ENCODE measurements at regions not wholly inside any gene's neighbourhood (a gene's known extent, or its start where the extent isn't known, plus 50 kb on each side); places are given as distances from the start of the nearest gene placed in this dataset.

GRCh38 chr2:19568809-19569208 is 210.4 kb upstream of the OSR1 start:
- intact Hi-C loops (cut with micrococcal nuclease) = no loop called here
- Mint-ChIP-seq H3K9me3 (ENCODE audit: unreplicated experiment) (no peaks in the 10 kb centered on the region), H3K4me3 (ENCODE audit: unreplicated experiment) (no peak overlapping the region), H3K36me3 (ENCODE audit: insufficient read depth, unreplicated experiment) (no peaks in the 10 kb centered on the region), H3K27ac (ENCODE audit: low read depth, unreplicated experiment) (no peak overlapping the region), H3K27me3 (ENCODE audit: insufficient read depth, unreplicated experiment) (no peaks in the 10 kb centered on the region), H3K4me1 (ENCODE audit: insufficient read depth, unreplicated experiment) (no peaks in the 10 kb centered on the region)
- DNase-seq (ENCODE audit: unreplicated experiment) = no peak
- ChIA-PET CTCF (interaction anchor here (0.6 kb wide), 1 partner anchor 30 kb away, joined by 3 read pairs; no protein-coding TSS in a partner anchor), POLR2A (no interaction called here)
- BruUV-seq (replicated peaks) = no TSS peak
- TF ChIP-seq, protein P1, sequence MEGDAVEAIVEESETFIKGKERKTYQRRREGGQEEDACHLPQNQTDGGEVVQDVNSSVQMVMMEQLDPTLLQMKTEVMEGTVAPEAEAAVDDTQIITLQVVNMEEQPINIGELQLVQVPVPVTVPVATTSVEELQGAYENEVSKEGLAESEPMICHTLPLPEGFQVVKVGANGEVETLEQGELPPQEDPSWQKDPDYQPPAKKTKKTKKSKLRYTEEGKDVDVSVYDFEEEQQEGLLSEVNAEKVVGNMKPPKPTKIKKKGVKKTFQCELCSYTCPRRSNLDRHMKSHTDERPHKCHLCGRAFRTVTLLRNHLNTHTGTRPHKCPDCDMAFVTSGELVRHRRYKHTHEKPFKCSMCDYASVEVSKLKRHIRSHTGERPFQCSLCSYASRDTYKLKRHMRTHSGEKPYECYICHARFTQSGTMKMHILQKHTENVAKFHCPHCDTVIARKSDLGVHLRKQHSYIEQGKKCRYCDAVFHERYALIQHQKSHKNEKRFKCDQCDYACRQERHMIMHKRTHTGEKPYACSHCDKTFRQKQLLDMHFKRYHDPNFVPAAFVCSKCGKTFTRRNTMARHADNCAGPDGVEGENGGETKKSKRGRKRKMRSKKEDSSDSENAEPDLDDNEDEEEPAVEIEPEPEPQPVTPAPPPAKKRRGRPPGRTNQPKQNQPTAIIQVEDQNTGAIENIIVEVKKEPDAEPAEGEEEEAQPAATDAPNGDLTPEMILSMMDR (IDR thresholded peaks at IDR 0.05; ENCODE audit: unreplicated experiment) = no peak

DNA sequence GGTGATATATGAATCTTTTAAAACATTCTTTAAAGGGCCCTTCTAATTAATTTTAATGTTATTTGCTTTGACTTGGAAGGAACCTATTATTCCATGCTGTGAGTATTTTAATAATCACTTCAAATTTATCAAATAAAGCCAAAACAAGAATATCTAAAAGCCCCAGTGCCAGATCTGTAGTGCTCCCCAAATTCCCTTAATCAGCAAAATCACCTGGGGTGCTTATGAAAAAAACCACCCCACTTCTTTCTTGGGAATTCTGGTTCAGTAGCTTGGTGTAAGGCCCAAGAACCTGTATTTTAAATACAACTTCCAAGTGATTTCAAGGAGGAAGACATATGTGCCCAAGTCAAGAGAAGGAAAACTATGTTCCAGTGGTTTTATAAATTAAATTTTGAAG is 202.4 kb upstream of the OSR1 start:
- DNase-seq (ENCODE audit: unreplicated experiment) = no peak
- BruUV-seq (replicated peaks) = no TSS peak
- no peaks in the 10 kb centered on the region for H3K9me3 Mint-ChIP-seq (ENCODE audit: unreplicated experiment)
- ChIA-PET CTCF (no interaction called here), POLR2A (no interaction called here)
- TF ChIP-seq, protein P1 (IDR thresholded peaks at IDR 0.05; ENCODE audit: unreplicated experiment) = no peak
- intact Hi-C loops (cut with micrococcal nuclease) = no loop called here
- no peaks in the 10 kb centered on the region for H3K27me3 Mint-ChIP-seq (ENCODE audit: insufficient read depth, unreplicated experiment)
- H3K27ac Mint-ChIP-seq (ENCODE audit: low read depth, unreplicated experiment) = no peak overlapping the region
- peaks cover 6% of the 10 kb centered on the region for H3K4me1 Mint-ChIP-seq (ENCODE audit: insufficient read depth, unreplicated experiment)
- H3K4me3 Mint-ChIP-seq (ENCODE audit: unreplicated experiment) = no peak overlapping the region
- no peaks in the 10 kb centered on the region for H3K36me3 Mint-ChIP-seq (ENCODE audit: insufficient read depth, unreplicated experiment)

GRCh38 chr2:19559596-19560240 is 201.3 kb upstream of the OSR1 start:
- DNase-seq (ENCODE audit: unreplicated experiment) = no peak
- Mint-ChIP-seq H3K36me3 (ENCODE audit: insufficient read depth, unreplicated experiment) (no peaks in the 10 kb centered on the region), H3K27me3 (ENCODE audit: insufficient read depth, unreplicated experiment) (no peaks in the 10 kb centered on the region), H3K4me1 (ENCODE audit: insufficient read depth, unreplicated experiment) (peaks cover 6% of the 10 kb centered on the region), H3K4me3 (ENCODE audit: unreplicated experiment) (no peak overlapping the region), H3K9me3 (ENCODE audit: unreplicated experiment) (no peaks in the 10 kb centered on the region), H3K27ac (ENCODE audit: low read depth, unreplicated experiment) (no peak overlapping the region)
- intact Hi-C loops (cut with micrococcal nuclease) = no loop called here
- ChIA-PET CTCF (no interaction called here), POLR2A (interaction anchor here (0.7 to 1.3 kb wide), 2 partner anchors 14 to 277 kb away, joined by 3 read pairs; no protein-coding TSS in a partner anchor)
- no TSS peak for BruUV-seq (replicated peaks)
- TF ChIP-seq, protein P1 (IDR thresholded peaks at IDR 0.05; ENCODE audit: unreplicated experiment) = no peak

DNA sequence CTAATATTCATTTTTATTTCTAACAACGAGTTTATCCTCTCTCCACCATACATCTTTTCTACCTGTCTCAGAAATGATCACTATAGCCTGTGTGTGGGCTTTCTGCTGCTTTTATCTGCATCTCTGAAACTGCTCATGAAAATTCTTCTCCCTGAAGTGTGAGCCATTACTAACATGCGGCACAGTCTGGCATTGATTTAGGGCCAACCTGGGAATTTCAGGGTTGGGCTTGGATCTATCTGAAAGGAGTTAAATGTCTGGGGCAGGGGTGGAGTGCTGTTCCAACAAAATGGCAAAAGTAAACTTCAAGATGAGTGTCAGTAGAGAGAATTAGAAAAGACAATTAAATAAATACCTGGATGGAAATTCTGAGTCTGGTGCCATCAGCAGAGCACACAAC is 198.2 kb upstream of the OSR1 start:
- no peaks in the 10 kb centered on the region for H3K9me3 Mint-ChIP-seq (ENCODE audit: unreplicated experiment)
- intact Hi-C loops (cut with micrococcal nuclease) = no loop called here
- ChIA-PET CTCF (no interaction called here), POLR2A (no interaction called here)
- H3K4me1 Mint-ChIP-seq (ENCODE audit: insufficient read depth, unreplicated experiment) = peaks cover 6% of the 10 kb centered on the region
- H3K27me3 Mint-ChIP-seq (ENCODE audit: insufficient read depth, unreplicated experiment) = no peaks in the 10 kb centered on the region
- BruUV-seq (replicated peaks) = no TSS peak
- no peak overlapping the region for H3K27ac Mint-ChIP-seq (ENCODE audit: low read depth, unreplicated experiment)
- no peak for DNase-seq (ENCODE audit: unreplicated experiment)
- no peak overlapping the region for H3K4me3 Mint-ChIP-seq (ENCODE audit: unreplicated experiment)
- TF ChIP-seq, protein P1 (IDR thresholded peaks at IDR 0.05; ENCODE audit: unreplicated experiment) = no peak
- H3K36me3 Mint-ChIP-seq (ENCODE audit: insufficient read depth, unreplicated experiment) = no peaks in the 10 kb centered on the region
